IPS-11a (cell line): ENCODE measurements at regions not wholly inside any gene's neighbourhood (a gene's known extent, or its start where the extent isn't known, plus 50 kb on each side); places are given as distances from the start of the nearest gene placed in this dataset.
"Not testable (repeated sequence)": the region's sequence is repeated elsewhere in the genome, so short reads cannot be mapped to it uniquely, and the experiment has no call there.

Source experiments
- H3K4me3 ChIP-seq: one replicate; pipeline ENCODE4 v1.5.1; 2013; ENCODE audit warnings: low read depth, low read length, control low read depth

DNA sequence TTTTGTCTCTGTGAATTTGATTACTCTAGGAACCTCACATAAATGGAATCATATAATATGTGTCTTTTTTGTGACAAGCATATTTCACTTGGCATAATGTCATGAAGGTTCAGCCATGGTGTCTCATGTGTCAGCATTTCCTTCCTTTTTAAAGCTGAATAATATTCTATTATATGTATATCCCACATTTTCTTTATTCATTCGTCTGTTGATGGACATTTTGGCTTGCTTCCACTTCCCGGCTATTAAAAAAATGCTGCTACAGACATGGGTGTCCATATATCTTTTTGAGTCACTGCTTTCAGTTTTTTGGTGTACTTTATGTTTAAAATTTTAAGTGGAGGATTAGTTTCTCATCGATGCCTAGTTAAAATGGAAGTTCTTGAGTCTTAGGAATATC is 59.8 kb upstream of the C5orf63 start:
- no peak overlapping the region for H3K4me3 ChIP-seq

DNA sequence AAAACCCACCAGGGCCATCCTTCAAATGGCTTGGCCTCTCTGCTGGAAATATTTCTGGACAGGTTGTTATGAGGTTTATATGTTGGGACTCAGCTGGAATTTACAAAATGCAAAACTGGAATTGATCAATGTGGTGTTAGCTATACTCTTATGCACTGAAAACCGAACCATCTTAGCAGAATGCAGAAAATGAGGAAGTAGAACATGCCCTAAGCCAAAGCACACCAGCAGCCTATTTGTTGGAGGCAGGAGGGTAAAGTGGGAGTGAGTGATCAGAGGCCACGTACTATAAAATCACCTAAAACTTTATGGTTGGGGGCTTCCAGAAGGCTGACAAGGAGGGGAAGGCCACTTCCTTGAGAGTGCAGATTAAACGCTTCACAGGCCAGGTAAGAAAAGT is 63.6 kb upstream of the C5orf63 start:
- no peak overlapping the region for H3K4me3 ChIP-seq

DNA sequence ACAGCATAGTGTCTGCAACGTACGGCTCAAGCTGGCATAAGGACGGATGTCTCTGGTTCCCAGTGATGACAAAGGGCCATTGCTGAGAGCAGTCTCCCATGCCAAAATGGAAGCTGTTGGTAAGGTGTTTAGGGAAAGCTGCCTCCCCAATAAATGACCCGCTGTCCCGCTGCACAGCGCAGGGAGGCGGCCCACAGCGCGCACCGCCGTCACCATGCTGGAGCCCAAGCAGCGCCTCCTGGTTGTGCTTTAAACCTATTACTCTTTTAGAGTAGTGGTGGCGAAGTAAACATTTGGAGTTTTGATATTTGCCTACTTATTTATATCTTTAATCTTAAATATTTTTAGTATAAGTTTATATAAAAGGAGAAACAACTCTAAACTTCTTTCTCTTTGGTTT is 70.4 kb upstream of the C5orf63 start:
- H3K4me3 ChIP-seq, result no peak overlapping the region

DNA sequence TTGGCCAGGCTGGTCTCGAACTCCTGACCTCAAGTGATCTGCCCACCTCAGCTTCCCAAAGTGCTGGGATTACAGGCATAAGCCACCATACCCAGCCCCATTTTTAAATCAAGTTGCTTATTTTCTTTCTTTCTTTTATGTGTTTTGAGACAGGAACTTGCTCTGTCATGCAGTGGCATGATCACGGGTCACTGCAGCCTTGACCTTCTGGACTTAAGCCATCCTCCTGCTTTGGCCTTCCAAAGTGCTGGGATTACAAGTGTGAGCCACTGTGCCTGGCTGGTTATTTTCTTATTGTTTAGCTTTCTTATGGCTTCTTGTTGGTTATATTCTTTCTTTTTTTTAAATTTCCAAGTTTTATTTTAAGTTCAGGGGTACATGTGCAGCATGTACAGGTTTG is 79.7 kb upstream of the C5orf63 start:
- H3K4me3 ChIP-seq, result no peak overlapping the region

DNA sequence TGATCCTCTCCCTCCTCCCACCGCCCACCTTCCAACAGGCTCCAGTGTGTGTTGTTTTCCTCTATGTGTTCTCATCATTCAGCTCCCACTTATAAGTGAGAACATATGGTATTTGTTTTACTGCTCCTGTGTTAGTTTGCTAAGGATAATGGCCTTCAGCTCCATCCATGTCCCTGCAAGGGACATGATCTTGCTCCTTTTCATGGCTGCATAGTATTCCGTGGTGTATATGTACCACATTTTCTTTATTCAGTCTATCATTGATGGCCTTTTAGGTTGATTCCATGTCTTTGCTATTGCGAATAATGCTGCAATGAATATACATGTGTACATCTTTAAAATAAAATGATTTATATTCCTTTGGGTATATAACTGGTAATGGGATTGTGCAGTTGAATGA is 80.2 kb upstream of the C5orf63 start:
- no peak overlapping the region for H3K4me3 ChIP-seq

DNA sequence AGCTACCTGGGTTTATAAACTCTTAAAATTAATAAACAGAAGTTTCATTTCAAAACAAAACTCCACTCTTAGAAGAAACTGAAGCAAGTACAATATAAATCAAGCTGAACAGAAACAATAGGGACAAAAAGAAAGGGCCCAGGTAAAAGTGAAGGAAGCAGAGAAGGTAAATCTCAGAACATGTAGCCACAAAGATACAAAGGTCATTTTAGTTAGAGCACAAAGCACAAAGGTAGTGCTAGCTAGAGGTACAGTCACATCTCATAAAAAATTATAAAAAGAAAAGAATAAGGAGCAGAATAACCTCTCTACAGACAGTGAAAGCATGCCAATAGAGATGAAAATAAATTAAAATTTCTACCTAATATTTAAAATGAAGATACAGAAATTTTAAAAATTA is 90.4 kb upstream of the C5orf63 start:
- no peak overlapping the region for H3K4me3 ChIP-seq

DNA sequence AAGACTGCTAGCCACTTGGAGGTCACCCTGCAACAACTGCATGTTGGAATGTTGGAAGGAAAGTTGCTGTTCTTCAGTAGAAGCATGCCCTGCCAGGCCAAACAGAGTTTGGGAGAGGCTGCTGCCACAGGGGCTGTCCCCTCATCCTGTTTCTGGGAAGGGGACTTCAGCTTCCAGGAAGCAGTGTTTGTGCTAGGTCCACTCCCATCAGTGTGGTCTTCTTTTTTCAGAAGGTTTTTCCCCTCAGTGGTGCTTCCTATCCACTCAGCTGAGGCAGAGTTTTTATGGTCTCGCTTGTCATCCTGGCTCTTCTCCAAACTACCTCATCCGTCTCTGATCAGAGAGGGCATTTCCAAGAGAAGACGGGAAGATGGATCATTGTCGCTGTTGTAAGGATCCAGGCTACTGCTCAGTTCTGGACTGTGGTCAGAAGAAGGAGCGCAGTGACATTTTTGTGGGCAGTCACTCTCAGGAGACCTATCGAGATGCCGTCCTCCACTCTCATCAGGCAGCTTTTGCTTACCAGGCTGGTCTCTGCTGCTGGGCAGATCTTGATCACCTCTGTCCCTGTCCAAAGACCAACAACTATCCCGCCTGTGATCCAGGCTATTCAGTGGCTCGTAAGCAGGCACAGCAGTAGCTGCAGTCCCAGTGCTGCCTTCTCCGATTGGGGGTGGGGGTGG is 97.8 kb upstream of the C5orf63 start:
- H3K4me3 ChIP-seq, result no peak overlapping the region

DNA sequence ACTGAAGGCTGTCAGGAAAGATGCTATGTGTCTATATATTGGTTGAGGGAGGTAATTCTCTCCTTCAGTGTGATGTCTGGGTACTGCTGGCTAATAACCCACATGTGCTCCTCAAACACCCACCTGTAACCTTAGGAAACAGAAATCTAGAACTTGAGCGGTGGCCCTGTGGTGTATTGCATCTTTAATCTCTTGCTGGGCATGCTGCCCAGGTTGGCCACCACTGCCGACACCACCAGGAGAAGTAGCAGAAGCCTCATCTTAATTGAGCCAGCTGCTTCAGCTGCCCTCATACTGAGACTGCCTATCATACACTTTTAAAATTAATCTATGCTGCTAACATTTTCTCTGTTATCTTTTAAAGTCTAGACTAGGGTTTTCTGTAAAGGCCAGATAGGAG is 103.5 kb upstream of the C5orf63 start:
- no peak overlapping the region for H3K4me3 ChIP-seq

DNA sequence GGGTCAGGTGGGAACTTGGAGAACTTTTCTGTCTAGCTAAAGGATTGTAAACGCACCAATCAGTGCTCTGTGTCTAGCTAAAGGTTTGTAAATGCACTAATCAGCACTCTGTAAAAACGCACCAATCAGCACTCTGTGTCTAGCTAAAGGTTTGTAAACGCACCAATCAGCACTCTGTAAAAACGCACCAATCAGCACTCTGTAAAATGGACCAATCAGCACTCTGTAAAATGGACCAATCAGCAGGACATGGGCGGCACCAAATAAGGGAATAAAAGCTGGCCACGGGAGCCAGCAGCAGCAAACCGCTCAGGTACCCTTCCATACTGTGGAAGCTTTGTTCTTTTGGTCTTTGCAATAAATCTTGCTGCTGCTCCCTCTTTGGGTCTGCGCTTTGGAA is 108.0 kb upstream of the MEGF10 start:
- H3K4me3 ChIP-seq, result not testable (repeated sequence)

DNA sequence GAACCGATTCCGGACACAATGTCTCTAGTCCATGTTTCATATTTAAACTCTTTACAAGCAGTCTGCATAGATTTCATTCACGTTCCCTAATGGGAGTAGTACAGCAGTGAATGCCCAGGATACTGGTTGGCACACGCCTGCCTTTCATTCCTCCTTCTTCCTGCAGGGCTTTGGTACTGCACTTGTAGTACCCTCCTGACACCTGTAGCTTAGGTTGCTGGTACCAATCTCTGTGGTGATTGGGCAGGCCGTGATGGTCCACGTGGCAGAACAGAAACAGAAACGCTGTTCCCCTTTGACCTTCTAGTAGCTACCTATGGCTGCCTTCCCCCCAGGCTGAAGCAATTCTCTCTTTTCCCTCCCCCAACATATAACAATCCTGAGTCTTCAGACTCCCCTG is 107.3 kb upstream of the MEGF10 start:
- H3K4me3 ChIP-seq, result no peak overlapping the region

DNA sequence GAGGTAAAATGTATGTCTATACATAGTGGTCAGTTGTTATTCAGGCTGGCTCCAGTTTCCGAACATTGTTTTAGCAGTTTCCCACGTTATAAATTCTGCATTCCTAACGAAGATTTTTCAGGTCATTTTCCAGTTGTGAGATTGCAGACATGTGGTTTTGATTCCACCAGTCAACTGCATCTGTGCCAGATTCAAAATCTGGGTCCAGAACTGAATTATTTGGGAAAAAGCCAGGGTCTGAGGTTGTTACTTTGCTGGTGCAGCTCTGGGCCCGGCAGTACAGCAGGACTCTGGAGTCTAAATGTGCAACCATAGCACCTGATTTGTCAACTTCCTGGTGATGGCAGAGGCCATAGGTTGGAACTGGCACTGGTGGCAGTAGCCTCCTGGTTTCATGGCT is 105.7 kb upstream of the MEGF10 start:
- H3K4me3 ChIP-seq, result no peak overlapping the region

DNA sequence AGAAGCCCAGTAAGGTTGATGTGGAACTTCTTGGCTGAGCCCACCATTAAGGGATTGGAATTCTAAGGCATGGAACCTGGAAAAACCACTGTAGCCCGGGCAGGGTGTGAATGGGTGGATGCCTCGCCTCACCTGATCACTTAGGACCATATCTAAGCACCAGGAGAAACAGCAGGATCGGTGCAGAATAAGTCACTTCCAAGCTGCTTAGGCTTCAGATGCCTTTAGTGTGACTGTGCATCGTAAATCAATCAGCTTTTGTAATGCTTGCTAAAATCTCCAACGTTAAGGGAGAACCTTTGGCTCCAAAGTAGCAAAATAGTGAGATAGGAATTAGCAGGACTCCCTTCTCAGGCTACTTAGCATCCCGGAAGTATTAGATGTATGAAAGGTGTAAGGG is 103.9 kb upstream of the MEGF10 start:
- H3K4me3 ChIP-seq, result no peak overlapping the region

DNA sequence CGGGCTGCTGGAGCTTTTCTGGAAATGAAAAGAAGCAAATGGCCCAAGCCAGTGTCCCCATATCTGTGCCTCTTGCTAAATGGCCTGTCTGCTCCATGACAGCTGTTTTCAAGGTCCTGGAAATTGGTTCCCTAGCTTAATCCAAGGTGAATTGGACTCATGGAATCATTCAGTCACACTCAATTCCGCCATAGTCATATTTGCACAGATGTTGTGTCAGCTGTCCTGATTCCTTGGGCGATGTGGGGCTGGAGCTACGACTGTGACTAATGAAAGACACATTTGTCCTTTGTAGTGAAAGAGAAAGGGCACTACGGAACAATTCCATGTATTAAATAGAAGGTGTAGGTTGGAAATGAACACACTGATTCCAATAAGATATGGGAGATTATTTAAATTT is 102.9 kb upstream of the MEGF10 start:
- no peak overlapping the region for H3K4me3 ChIP-seq

DNA sequence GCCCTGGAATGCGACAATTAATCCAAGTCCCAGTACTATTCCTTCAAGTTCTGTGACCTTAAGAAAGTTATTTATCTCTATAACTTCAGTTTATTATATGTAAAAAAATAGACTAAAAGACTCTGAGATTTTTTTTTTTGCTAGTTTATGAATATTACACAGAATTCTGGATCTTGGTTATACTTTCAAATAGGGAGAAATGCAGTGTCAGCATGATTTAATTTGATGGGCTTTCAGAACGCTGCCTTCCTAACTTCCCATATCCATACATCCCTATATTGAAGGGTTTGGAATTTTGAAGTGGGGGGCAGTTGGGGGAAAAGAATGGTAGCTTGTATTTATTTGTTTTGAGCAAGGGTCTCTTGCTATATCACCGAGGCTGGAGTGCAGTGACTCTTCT is 98.4 kb upstream of the MEGF10 start:
- no peak overlapping the region for H3K4me3 ChIP-seq

DNA sequence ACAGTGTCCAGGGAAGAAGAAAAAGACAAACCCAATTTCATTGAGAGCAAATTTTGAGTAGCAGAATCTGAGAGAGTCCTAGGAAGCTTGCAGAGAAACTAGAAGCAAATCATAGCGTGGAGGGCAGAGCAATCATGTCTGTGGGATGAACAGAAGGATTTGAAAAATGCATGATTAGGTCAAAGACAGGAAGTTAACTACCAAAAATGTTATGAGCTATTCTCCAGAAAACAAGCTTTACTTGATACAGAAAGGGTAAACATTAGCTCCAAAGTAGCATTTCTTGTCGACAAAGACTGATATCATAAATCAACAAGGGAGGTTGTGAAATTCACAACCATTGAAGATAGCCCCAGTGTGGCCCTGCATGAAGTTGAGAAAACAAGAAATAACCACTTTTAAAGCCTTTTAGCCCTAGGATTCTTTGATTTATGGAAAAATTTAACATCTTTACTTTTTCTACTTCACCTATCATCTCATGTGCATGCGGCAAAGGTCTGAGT is 97.7 kb upstream of the MEGF10 start:
- no peak overlapping the region for H3K4me3 ChIP-seq

DNA sequence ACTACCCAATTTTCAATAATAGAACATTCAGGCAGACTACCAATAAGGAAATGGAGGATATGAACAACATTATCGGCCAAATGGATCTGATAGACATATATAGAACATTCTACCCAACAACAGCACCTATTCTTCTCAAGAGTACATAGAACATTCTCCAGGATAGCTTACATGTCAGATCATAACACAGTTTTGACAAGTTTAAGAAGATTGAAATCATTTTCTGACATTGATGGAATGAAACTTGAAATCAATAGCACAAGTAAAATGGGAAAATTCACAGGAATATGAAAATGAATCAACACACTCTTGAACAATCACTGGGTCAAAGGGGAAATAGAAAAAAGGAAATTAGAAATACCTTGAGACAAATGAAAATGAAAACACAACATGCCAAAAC is 94.6 kb upstream of the MEGF10 start:
- no peak overlapping the region for H3K4me3 ChIP-seq

DNA sequence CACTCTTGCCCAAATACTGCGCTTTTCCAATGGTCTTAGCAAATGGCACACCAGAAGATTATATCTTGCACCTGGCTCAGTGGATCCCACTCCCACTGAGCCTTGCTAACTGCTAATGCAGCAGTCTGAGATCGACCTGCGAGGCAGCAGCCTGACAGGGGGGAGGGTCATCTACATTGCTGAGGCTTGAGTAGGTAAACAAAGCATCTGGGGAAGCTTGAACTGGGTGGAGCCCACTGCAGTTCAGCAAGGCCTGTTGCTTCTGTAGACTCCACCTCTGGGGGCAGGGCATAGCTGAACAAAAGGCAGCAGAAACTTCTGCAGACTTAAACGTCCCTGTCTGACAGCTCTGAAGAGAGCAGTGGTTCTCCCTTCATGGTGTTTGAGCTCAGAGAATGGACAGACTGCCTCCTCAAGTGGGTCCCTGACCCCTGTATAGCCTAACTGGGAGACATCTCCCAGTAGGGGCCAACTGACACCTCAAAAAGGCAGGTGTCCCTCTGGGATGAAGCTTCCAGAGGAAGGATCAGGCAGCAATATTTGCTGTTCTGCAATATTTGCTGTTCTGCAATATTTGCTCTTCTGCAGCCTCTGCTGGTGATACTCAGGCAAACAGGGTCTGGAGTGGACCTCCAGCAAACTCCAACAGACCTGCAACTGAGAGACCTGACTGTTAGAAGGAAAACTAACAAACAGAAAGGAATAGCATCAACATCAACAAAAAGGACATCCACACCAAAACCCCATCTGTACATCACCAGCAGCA is 93.0 kb upstream of the MEGF10 start:
- not testable (repeated sequence) for H3K4me3 ChIP-seq

DNA sequence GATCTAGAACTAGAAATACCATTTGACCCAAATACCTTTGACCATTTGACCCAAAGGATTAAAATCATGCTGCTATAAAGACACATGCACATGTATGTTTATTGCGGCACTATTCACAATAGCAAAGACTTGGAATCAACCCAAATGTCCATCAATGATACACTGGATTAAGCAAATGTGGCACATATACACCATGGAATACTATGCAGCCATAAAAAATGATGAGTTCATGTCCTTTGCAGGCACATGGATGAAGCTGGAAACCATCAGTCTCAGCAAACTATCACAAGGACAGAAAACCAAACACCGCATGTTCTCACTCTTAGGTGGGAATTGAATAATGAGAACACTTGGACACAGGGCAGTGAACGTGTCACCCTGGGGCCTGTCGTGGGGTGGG is 87.9 kb upstream of the MEGF10 start:
- not testable (repeated sequence) for H3K4me3 ChIP-seq

DNA sequence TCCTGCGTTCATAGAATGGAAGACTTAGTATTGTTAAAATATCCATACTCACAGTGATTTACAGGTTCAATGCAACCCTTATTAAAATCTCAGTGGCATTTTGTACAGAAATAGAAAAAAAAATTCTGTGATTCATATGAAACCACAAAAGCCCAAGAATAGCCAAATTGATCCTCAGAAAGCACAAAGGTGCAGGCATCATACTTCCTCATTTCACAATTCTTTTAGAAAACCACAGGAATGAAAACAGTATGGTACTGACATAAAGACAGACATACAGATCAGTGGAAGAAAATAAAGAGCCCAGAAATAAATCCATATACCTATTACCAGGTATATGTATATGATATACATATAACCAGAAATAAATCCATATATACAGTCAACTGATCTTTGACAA is 86.8 kb upstream of the MEGF10 start:
- no peak overlapping the region for H3K4me3 ChIP-seq

DNA sequence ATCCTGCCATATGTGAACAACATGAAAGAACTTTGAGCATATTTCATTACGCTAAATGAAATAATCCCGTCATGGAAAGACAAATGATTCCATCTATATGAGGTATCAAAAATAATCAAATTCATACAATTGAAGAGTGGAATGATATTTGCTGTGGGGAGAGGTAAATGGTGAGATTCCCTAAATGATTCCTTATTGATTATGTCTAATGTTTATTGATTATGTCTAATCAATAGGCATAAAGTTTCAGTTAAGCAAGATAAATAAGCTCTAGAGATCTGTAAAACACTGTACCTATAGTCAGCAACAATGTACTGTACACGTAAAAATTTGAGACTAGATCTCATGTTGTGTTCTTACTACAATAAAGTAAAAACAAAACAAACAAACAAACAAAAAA is 85.4 kb upstream of the MEGF10 start:
- H3K4me3 ChIP-seq, result no peak overlapping the region

DNA sequence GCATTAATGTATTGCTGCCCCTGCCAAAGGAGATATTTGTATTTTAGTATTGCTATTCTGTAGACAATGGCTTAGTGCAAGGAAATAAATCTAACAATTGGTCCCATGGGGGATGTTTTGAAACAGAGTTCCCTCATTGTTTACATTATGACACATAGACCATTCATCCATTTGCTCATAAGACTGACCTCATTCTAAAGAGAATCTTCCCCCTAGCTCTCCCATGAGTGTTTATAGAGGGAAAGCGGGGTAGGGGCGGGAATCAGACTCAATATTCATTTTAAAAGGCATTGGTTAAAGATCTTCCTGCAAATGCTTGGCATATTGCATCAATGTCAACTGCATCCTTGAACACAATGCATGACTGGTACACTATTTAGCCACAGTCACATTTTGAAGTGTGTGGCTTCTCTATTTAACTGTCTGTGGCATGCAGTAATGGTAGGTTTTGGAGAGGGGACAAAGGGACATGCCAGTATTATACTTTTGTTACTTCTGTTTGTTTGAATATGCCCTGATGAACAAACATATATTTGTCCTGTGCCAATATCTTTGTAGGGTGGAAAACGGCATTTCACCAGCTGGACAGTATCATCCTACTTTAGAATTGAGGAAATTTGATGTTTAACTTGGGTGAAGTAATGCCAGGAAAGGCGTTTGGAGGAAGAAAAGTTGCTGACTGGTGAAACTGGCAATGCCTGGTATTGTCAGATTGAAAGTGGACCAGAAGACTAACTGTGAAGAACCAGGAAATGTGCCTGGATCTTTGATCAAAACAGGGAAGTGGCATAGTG is 84.1 kb upstream of the MEGF10 start:
- no peak overlapping the region for H3K4me3 ChIP-seq

DNA sequence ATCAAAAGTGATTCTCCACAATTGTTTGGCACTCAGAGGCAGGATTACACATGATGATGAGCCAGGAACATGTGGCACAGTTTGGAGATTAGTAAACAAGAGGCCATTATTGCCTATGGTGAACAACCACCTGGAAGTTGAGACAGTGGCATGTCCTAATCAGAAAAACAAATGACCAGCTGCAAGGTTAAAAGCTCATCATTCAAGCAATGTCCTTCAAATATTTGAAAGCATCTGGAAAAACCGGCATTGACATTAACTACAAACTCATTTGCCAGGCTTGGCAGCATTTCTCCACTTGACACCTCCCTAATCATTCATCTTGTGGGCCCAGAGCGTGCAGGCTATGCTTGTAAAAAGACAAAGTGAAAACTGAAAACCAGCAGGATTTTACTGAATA is 80.6 kb upstream of the MEGF10 start:
- no peak overlapping the region for H3K4me3 ChIP-seq
